Kidney epithelial cell (primary cell): ENCODE measurements at regions not wholly inside any gene's neighbourhood (a gene's known extent, or its start where the extent isn't known, plus 50 kb on each side); places are given as distances from the start of the nearest gene placed in this dataset.
"Not testable (repeated sequence)": the region's sequence is repeated elsewhere in the genome, so short reads cannot be mapped to it uniquely, and the experiment has no call there.

Source experiments
- DNase-seq: peaks from one replicate; pipeline ENCODE4 v3.0.0-alpha.2; 2010; ENCODE audit warnings: low read depth
- H3K27me3 ChIP-seq: 2 replicates; pipeline ENCODE4 v1.6.0; 2011; ENCODE audit warnings: low read length; ENCODE audit not compliant: control insufficient read depth, insufficient read depth
- H3K36me3 ChIP-seq: 2 replicates; pipeline ENCODE4 v1.5.1; 2011; ENCODE audit warnings: low read length; ENCODE audit not compliant: control insufficient read depth, insufficient read depth
- H3K4me3 ChIP-seq: 2 replicates; pipeline ENCODE4 v1.5.1; 2011; ENCODE audit warnings: low read depth, mild to moderate bottlenecking, control low read depth, low read length
- CTCF ChIP-seq: IDR thresholded peaks from 2 replicates; pipeline ENCODE4 v1.5.1; 2011; ENCODE audit warnings: mild to moderate bottlenecking, moderate library complexity, low read length, control low read depth, inconsistent platforms; ENCODE audit not compliant: insufficient read depth, poor library complexity, severe bottlenecking

- no peak for TF ChIP-seq CTCF
- H3K36me3 ChIP-seq = no peaks in the 10 kb centered on the region
- no peak for DNase-seq
- H3K27me3 ChIP-seq = no peaks in the 10 kb centered on the region
- H3K4me3 ChIP-seq = no peak overlapping the region
Measured at GRCh38 chr2:7539760-7540159, 622.5 kb downstream of the RNF144A start.

GRCh38 chr2:7552825-7553570, 635.8 kb downstream of the RNF144A start:
- no peak for DNase-seq
- no peaks in the 10 kb centered on the region for H3K27me3 ChIP-seq
- H3K4me3 ChIP-seq = no peak overlapping the region
- H3K36me3 ChIP-seq = no peaks in the 10 kb centered on the region
- TF ChIP-seq CTCF = no peak

GRCh38 chr2:7555260-7555659, 638.0 kb downstream of the RNF144A start:
- no peak for TF ChIP-seq CTCF
- no peak overlapping the region for H3K4me3 ChIP-seq
- H3K36me3 ChIP-seq = no peaks in the 10 kb centered on the region
- no peak for DNase-seq
- no peaks in the 10 kb centered on the region for H3K27me3 ChIP-seq

GRCh38 chr2:7557376-7557775, 640.2 kb downstream of the RNF144A start:
- no peaks in the 10 kb centered on the region for H3K27me3 ChIP-seq
- no peak for TF ChIP-seq CTCF
- no peaks in the 10 kb centered on the region for H3K36me3 ChIP-seq
- DNase-seq = no peak
- no peak overlapping the region for H3K4me3 ChIP-seq

GRCh38 chr2:7559791-7560190, 642.6 kb downstream of the RNF144A start:
- no peak overlapping the region for H3K4me3 ChIP-seq
- no peak for DNase-seq
- no peaks in the 10 kb centered on the region for H3K27me3 ChIP-seq
- H3K36me3 ChIP-seq = no peaks in the 10 kb centered on the region
- no peak for TF ChIP-seq CTCF

- DNase-seq = no peak
- Histone ChIP-seq H3K36me3 (no peaks in the 10 kb centered on the region), H3K4me3 (no peak overlapping the region), H3K27me3 (no peaks in the 10 kb centered on the region)
- TF ChIP-seq CTCF = no peak
Measured at GRCh38 chr2:7566382-7566881, 649.2 kb downstream of the RNF144A start.

GRCh38 chr2:7567116-7567515, 649.9 kb downstream of the RNF144A start:
- H3K27me3 ChIP-seq, H3K36me3 ChIP-seq, H3K4me3 ChIP-seq, DNase-seq: not testable (repeated sequence)
